ENCODE measurements at regions not wholly inside any gene's neighbourhood (a gene's known extent, or its start where the extent isn't known, plus 50 kb on each side); places are given as distances from the start of the nearest gene placed in this dataset.

DNA sequence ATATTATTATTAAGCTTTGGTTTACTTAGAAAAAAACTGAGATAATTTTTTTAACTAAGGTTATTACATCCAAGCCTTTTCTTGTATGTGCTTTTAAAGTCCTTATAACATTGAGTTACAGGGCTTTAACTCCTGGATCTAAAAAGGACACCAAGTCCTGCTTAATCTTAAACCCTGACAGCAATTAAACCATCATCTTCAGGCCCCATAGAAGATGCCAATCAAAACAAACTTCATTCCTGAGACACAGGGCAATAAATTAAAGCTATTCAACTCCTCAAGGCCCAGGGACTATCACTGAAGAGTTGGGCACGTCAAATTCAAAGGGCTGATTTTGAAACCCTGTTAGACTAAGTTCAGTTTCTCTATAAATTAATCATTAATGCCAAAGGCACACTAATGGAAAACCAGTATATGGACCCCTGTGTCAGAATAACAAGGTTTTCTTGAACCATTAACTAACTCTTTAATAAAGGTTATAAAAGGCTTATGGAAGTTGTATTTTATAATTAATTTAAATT is 1152.6 kb downstream of the NSUN3 start:
- Histone ChIP-seq H3K79me2 (replicated peaks; ENCODE audit: insufficient read depth, low read length) (no peaks in the 10 kb centered on the region), H3K36me3 (ENCODE audit: insufficient read depth, low read length) (no peaks in the 10 kb centered on the region), H3K27ac (ENCODE audit: low read length) (no peak overlapping the region), H3F3A (ENCODE audit: insufficient read depth, low read length, poor library complexity, severe bottlenecking) (no peaks in the 10 kb centered on the region), H3K4me2 (ENCODE audit: low read length) (no peak overlapping the region), H3K9me2 (ENCODE audit: insufficient read depth, low read length) (no peaks in the 10 kb centered on the region), H3K9me3 (ENCODE audit: low read length) (no peaks in the 10 kb centered on the region), H3K27me3 (ENCODE audit: insufficient read depth, low read depth, low read length) (no peaks in the 10 kb centered on the region), H3K4me3 (ENCODE audit: low read length) (no peak overlapping the region), H2AFZ (ENCODE audit: low read depth, low read length) (no peak overlapping the region), H4K20me1 (ENCODE audit: insufficient read depth) (no peaks in the 10 kb centered on the region), H3K9ac (ENCODE audit: low read length) (no peak overlapping the region)
- TF ChIP-seq EP300 (conservative IDR thresholded peaks at IDR 0.05; ENCODE audit: poor library complexity, severe bottlenecking) (no peak), SMC3 (conservative IDR thresholded peaks at IDR 0.05; ENCODE audit: poor library complexity) (no peak), RAD21 (conservative IDR thresholded peaks at IDR 0.05) (no peak), TAF1 (IDR thresholded peaks at IDR 0.05; ENCODE audit: low read depth) (no peak), MXI1 (conservative IDR thresholded peaks at IDR 0.05; ENCODE audit: poor library complexity, severe bottlenecking) (no peak), CTCF (IDR thresholded peaks at IDR 0.05; ENCODE audit: poor library complexity, severe bottlenecking) (no peak), POLR2AphosphoS5 (IDR thresholded peaks at IDR 0.05) (no peak), EZH2 (IDR thresholded peaks at IDR 0.05; ENCODE audit: borderline replicate concordance, insufficient read depth, low read length, poor library complexity, severe bottlenecking) (no peak), REST (IDR thresholded peaks at IDR 0.05; ENCODE audit: borderline replicate concordance) (no peak)

GRCh38 chr3:95217661-95218060 is 1154.8 kb downstream of the NSUN3 start:
- no peak for TF ChIP-seq EP300 (conservative IDR thresholded peaks at IDR 0.05; ENCODE audit: poor library complexity, severe bottlenecking)
- no peak for TF ChIP-seq RAD21 (conservative IDR thresholded peaks at IDR 0.05)
- no peaks in the 10 kb centered on the region for H4K20me1 ChIP-seq (ENCODE audit: insufficient read depth)
- no peaks in the 10 kb centered on the region for H3K79me2 ChIP-seq (replicated peaks; ENCODE audit: insufficient read depth, low read length)
- no peaks in the 10 kb centered on the region for H3K9me2 ChIP-seq (ENCODE audit: insufficient read depth, low read length)
- H3K27ac ChIP-seq (ENCODE audit: low read length): no peak overlapping the region
- H3F3A ChIP-seq (ENCODE audit: insufficient read depth, low read length, poor library complexity, severe bottlenecking): no peaks in the 10 kb centered on the region
- H3K36me3 ChIP-seq (ENCODE audit: insufficient read depth, low read length): no peaks in the 10 kb centered on the region
- no peaks in the 10 kb centered on the region for H3K27me3 ChIP-seq (ENCODE audit: insufficient read depth, low read depth, low read length)
- H2AFZ ChIP-seq (ENCODE audit: low read depth, low read length): no peak overlapping the region
- no peak overlapping the region for H3K4me3 ChIP-seq (ENCODE audit: low read length)
- H3K9me3 ChIP-seq (ENCODE audit: low read length): no peaks in the 10 kb centered on the region
- H3K4me2 ChIP-seq (ENCODE audit: low read length): no peak overlapping the region
- no peak overlapping the region for H3K9ac ChIP-seq (ENCODE audit: low read length)

- no peak overlapping the region for H3K4me3 ChIP-seq (ENCODE audit: low read length)
- H3K9ac ChIP-seq (ENCODE audit: low read length): no peak overlapping the region
Observed at GRCh38 chr3:95218484-95218883, 1155.6 kb downstream of the NSUN3 start.

More at GRCh38 chr3:95218484-95218883, 1155.6 kb downstream of the NSUN3 start:
- Histone ChIP-seq H3K4me2 (ENCODE audit: low read length) (no peak overlapping the region), H3K27me3 (ENCODE audit: insufficient read depth, low read depth, low read length) (no peaks in the 10 kb centered on the region), H4K20me1 (ENCODE audit: insufficient read depth) (no peaks in the 10 kb centered on the region), H3K9me2 (ENCODE audit: insufficient read depth, low read length) (no peaks in the 10 kb centered on the region), H3F3A (ENCODE audit: insufficient read depth, low read length, poor library complexity, severe bottlenecking) (no peaks in the 10 kb centered on the region), H3K27ac (ENCODE audit: low read length) (no peak overlapping the region), H2AFZ (ENCODE audit: low read depth, low read length) (no peak overlapping the region), H3K9me3 (ENCODE audit: low read length) (no peaks in the 10 kb centered on the region), H3K79me2 (replicated peaks; ENCODE audit: insufficient read depth, low read length) (no peaks in the 10 kb centered on the region), H3K36me3 (ENCODE audit: insufficient read depth, low read length) (no peaks in the 10 kb centered on the region)
- TF ChIP-seq MXI1 (conservative IDR thresholded peaks at IDR 0.05; ENCODE audit: poor library complexity, severe bottlenecking) (no peak), POLR2AphosphoS5 (IDR thresholded peaks at IDR 0.05) (no peak), EP300 (conservative IDR thresholded peaks at IDR 0.05; ENCODE audit: poor library complexity, severe bottlenecking) (no peak), REST (IDR thresholded peaks at IDR 0.05; ENCODE audit: borderline replicate concordance) (no peak), RAD21 (conservative IDR thresholded peaks at IDR 0.05) (no peak), TAF1 (IDR thresholded peaks at IDR 0.05; ENCODE audit: low read depth) (no peak), EZH2 (IDR thresholded peaks at IDR 0.05; ENCODE audit: borderline replicate concordance, insufficient read depth, low read length, poor library complexity, severe bottlenecking) (no peak), CTCF (IDR thresholded peaks at IDR 0.05; ENCODE audit: poor library complexity, severe bottlenecking) (no peak), SMC3 (conservative IDR thresholded peaks at IDR 0.05; ENCODE audit: poor library complexity) (no peak)
